ENCODE measurements at regions not wholly inside any gene's neighbourhood (a gene's known extent, or its start where the extent isn't known, plus 50 kb on each side); places are given as distances from the start of the nearest gene placed in this dataset.

DNA sequence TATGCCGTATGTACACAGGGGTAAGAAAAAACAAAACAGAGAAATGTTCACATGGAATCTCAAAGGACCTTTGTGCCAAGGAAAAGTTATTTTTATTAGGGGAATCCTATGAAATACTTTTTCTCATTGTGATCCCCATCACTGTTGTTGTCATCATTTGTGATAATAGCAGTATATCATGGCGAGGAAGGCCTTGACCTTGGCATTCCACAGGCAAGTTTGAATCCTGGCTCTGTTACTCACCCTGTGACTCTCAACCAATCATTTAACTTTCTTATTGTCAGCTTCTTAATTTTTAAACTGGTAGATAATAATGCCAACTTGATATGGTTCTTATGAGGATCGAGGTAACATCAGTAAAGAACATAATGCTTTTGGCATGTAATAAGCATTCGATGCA, 142.2 kb upstream of the DDHD1 start:
- no peak for TF ChIP-seq NFIC (IDR thresholded peaks at IDR 0.05; ENCODE audit: borderline replicate concordance)
- no peak for TF ChIP-seq SIN3A (IDR thresholded peaks at IDR 0.05; ENCODE audit: borderline replicate concordance, low read depth, low read length)
- TF ChIP-seq, protein P1, sequence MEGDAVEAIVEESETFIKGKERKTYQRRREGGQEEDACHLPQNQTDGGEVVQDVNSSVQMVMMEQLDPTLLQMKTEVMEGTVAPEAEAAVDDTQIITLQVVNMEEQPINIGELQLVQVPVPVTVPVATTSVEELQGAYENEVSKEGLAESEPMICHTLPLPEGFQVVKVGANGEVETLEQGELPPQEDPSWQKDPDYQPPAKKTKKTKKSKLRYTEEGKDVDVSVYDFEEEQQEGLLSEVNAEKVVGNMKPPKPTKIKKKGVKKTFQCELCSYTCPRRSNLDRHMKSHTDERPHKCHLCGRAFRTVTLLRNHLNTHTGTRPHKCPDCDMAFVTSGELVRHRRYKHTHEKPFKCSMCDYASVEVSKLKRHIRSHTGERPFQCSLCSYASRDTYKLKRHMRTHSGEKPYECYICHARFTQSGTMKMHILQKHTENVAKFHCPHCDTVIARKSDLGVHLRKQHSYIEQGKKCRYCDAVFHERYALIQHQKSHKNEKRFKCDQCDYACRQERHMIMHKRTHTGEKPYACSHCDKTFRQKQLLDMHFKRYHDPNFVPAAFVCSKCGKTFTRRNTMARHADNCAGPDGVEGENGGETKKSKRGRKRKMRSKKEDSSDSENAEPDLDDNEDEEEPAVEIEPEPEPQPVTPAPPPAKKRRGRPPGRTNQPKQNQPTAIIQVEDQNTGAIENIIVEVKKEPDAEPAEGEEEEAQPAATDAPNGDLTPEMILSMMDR (IDR thresholded peaks at IDR 0.05): no peak
- no peak for TF ChIP-seq POLR2AphosphoS5 (IDR thresholded peaks at IDR 0.05; ENCODE audit: low read depth, low read length)
- TF ChIP-seq NRF1 (IDR thresholded peaks at IDR 0.05; ENCODE audit: low read depth, low read length): no peak
